22Rv1 (cell line): ENCODE measurements at regions not wholly inside any gene's neighbourhood (a gene's known extent, or its start where the extent isn't known, plus 50 kb on each side); places are given as distances from the start of the nearest gene placed in this dataset.

Experiments used
- H3K27ac ChIP-seq: fragments of 450-650 bp; 2 replicates; pipeline ENCODE4 v1.5.1; 2017
- CTCF ChIP-seq: fragments of 450-650 bp; IDR thresholded peaks from 2 replicates; pipeline ENCODE4 v1.5.1; 2017; ENCODE audit warnings: mild to moderate bottlenecking
- ZFX ChIP-seq: fragments of 450-650 bp; IDR thresholded peaks from 2 replicates; pipeline ENCODE4 v1.6.1; 2017; ENCODE audit warnings: antibody characterized with exemption, borderline replicate concordance

GRCh38 chr2:167608487-167608886 lies 638.9 kb downstream of the STK39 start:
- H3K27ac ChIP-seq = no peak overlapping the region
- TF ChIP-seq ZFX (no peak), CTCF (no peak)

- TF ChIP-seq CTCF = no peak
- no peak for TF ChIP-seq ZFX
- no peak overlapping the region for H3K27ac ChIP-seq
These were observed 639.7 kb downstream of the STK39 start for GRCh38 chr2:167607731-167608130.

- H3K27ac ChIP-seq = no peak overlapping the region
- TF ChIP-seq CTCF = no peak
- no peak for TF ChIP-seq ZFX
These were observed 640.2 kb downstream of the STK39 start for GRCh38 chr2:167607211-167607610.

GRCh38 chr2:167602122-167602521 lies 645.3 kb downstream of the STK39 start:
- TF ChIP-seq ZFX = no peak
- no peak for TF ChIP-seq CTCF
- no peak overlapping the region for H3K27ac ChIP-seq

GRCh38 chr2:167599219-167599618 lies 648.2 kb downstream of the STK39 start:
- no peak overlapping the region for H3K27ac ChIP-seq
- TF ChIP-seq CTCF (no peak), ZFX (no peak)

GRCh38 chr2:167595839-167596471 lies 651.4 kb downstream of the STK39 start:
- H3K27ac ChIP-seq = no peak overlapping the region
- TF ChIP-seq CTCF (no peak), ZFX (no peak)

GRCh38 chr2:167595021-167595420 lies 652.4 kb downstream of the STK39 start:
- no peak for TF ChIP-seq ZFX
- no peak for TF ChIP-seq CTCF
- no peak overlapping the region for H3K27ac ChIP-seq
